ENCODE measurements at regions not wholly inside any gene's neighbourhood (a gene's known extent, or its start where the extent isn't known, plus 50 kb on each side); places are given as distances from the start of the nearest gene placed in this dataset.
"Not testable (repeated sequence)": the region's sequence is repeated elsewhere in the genome, so short reads cannot be mapped to it uniquely, and the experiment has no call there.

- no peak for ATAC-seq (ENCODE audit: low read depth)
- Mint-ChIP-seq H3K36me3 (no peaks in the 10 kb centered on the region), H3K4me3 (no peak overlapping the region), H3K27me3 (peaks cover 12% of the 10 kb centered on the region), H3K4me1 (no peaks in the 10 kb centered on the region), H3K9me3 (no peaks in the 10 kb centered on the region), H3K27ac (no peak overlapping the region)
- DNase-seq (ENCODE audit: low spot score in 2 of 2), result no peak
Observed at GRCh38 chr20:48124181-48124782, 339.0 kb upstream of the SULF2 start.

- Mint-ChIP-seq H3K9me3 (no peaks in the 10 kb centered on the region), H3K27me3 (peaks cover 14% of the 10 kb centered on the region), H3K36me3 (no peaks in the 10 kb centered on the region), H3K4me1 (peaks cover 5% of the 10 kb centered on the region), H3K4me3 (no peak overlapping the region), H3K27ac (no peak overlapping the region)
- DNase-seq (ENCODE audit: low spot score in 2 of 2), result no peak
- ATAC-seq (ENCODE audit: low read depth), result no peak
Observed at GRCh38 chr20:48120120-48120519, 334.8 kb upstream of the SULF2 start.

- ATAC-seq (ENCODE audit: low read depth); H3K36me3 Mint-ChIP-seq; H3K9me3 Mint-ChIP-seq; H3K4me1 Mint-ChIP-seq; H3K27ac Mint-ChIP-seq; DNase-seq (ENCODE audit: low spot score in 2 of 2); H3K4me3 Mint-ChIP-seq: not testable (repeated sequence)
- peaks cover 21% of the 10 kb centered on the region for H3K27me3 Mint-ChIP-seq
Observed at GRCh38 chr20:48119389-48119788, 334.1 kb upstream of the SULF2 start.

DNA sequence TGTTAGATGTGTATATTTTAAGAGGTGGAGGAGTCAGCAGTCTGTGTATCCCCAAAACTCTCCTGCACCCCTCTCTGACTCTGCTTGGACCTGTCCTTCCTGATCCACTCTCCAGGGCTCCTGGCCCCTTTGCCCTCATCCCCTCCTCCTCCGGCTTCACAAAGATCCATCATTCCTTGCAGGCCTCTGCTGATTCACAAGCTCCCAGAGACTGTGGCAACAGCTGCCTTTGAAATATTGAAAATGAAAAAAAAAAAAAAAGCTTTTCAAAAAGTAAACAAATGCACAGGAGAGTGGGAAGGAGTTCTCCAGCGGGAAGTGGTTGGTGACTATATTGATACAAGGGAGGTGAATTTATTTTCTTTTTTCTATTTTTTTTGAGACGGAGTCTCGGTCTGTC is 330.2 kb upstream of the SULF2 start:
- no peak for DNase-seq (ENCODE audit: low spot score in 2 of 2)
- no peaks in the 10 kb centered on the region for H3K9me3 Mint-ChIP-seq
- H3K4me1 Mint-ChIP-seq, result peaks cover 5% of the 10 kb centered on the region
- no peak for ATAC-seq (ENCODE audit: low read depth)
- no peaks in the 10 kb centered on the region for H3K36me3 Mint-ChIP-seq
- H3K27me3 Mint-ChIP-seq, result peaks cover 19% of the 10 kb centered on the region
- no peak overlapping the region for H3K27ac Mint-ChIP-seq
- H3K4me3 Mint-ChIP-seq, result no peak overlapping the region

- ATAC-seq (ENCODE audit: low read depth) (no peak), DNase-seq (ENCODE audit: low spot score in 2 of 2) (no peak)
- H3K4me1 Mint-ChIP-seq, result no peaks in the 10 kb centered on the region
- peaks cover 3% of the 10 kb centered on the region for H3K9me3 Mint-ChIP-seq
- H3K36me3 Mint-ChIP-seq, result no peaks in the 10 kb centered on the region
- H3K27ac Mint-ChIP-seq, result no peak overlapping the region
- H3K4me3 Mint-ChIP-seq, result no peak overlapping the region
- peaks cover 12% of the 10 kb centered on the region for H3K27me3 Mint-ChIP-seq
Observed at GRCh38 chr20:48107560-48107959, 322.3 kb upstream of the SULF2 start.

DNA sequence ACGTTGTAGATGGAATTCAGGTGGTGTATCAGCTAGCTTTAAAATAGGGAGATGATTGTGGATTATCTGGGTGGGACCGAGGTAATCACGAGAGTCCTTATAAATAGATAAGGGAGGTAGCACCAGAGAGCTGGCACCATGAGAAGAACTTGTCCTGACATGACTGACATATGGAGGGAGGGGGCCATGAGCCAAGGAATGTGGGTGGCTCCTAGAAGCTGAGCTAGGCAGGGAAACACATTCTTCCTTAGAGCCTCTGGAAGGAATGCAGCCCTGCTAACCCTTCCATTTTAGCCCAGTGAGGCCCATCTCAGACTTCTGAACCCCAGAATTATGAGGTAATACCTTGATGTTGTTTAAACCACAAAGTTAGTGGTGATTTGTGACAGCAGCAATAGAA is 321.1 kb upstream of the SULF2 start:
- no peak for ATAC-seq (ENCODE audit: low read depth)
- Mint-ChIP-seq H3K4me1 (no peaks in the 10 kb centered on the region), H3K27ac (no peak overlapping the region)

DNA sequence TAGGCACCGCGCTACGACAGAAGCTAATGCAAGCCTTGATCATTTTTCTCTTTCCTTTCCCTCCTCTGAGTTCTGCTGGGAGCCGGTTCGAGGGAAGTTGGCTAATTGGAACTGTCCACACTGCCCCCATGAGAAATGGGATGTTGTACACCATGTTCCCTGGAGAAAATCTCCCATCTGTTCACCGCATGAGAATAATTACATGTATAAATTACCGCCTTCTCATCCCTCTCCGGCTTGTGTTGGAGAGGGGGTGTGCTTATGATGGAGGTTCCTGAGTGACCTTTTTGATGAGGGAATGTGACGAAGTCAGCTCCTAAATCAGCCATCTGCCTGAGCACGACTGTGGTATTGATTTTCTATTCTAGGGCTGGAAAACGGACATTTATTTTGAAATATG is 320.2 kb upstream of the SULF2 start:
- ATAC-seq (ENCODE audit: low read depth), result no peak
- Mint-ChIP-seq H3K4me1 (no peaks in the 10 kb centered on the region), H3K27me3 (peaks cover 11% of the 10 kb centered on the region), H3K9me3 (peaks cover 3% of the 10 kb centered on the region), H3K27ac (no peak overlapping the region), H3K4me3 (no peak overlapping the region), H3K36me3 (no peaks in the 10 kb centered on the region)
- DNase-seq (ENCODE audit: low spot score in 2 of 2), result no peak

More for the DNA sequence above, 321.1 kb upstream of the SULF2 start:
- Mint-ChIP-seq H3K4me3 (no peak overlapping the region), H3K36me3 (no peaks in the 10 kb centered on the region), H3K9me3 (peaks cover 3% of the 10 kb centered on the region), H3K27me3 (peaks cover 10% of the 10 kb centered on the region)
- no peak for DNase-seq (ENCODE audit: low spot score in 2 of 2)

DNA sequence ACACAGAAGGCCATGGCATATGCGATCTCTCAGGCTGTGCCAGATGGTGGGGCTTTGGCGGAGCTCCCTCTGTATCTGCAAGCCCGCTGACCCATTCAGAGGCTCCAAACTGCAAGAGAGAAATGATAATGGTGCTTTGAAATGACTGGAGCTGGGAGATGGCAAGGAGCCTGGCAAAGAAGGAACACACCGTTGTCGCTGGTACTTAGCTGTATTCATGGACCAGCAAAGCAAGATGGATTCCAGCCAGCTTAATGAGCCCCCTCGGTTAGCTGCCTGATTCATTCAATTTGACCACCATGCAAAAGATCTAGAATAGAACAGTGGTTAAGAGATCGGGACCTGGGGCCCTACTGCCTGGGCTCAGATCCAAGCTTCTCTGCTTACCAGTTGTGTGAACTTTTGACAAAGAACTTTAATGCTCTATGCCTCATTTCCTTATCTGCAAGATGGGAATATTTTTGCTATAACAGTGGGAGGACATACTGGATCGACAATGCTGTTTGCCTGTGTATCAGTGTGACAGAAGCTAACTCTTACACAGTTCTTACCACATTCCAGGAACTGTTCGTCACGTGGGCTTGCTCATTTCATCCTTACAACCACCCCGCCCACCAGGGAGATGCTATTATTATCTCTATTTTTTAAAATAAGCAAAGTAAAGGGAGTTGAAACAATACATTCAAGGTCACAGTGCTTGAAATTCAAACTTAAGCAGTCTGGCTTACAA is 317.8 kb upstream of the SULF2 start:
- peaks cover 3% of the 10 kb centered on the region for H3K9me3 Mint-ChIP-seq
- peaks cover 3% of the 10 kb centered on the region for H3K27me3 Mint-ChIP-seq
- H3K27ac Mint-ChIP-seq, result no peak overlapping the region
- H3K36me3 Mint-ChIP-seq, result no peaks in the 10 kb centered on the region
- ATAC-seq (ENCODE audit: low read depth) (no peak), DNase-seq (ENCODE audit: low spot score in 2 of 2) (no peak)
- no peak overlapping the region for H3K4me3 Mint-ChIP-seq
- no peaks in the 10 kb centered on the region for H3K4me1 Mint-ChIP-seq

DNA sequence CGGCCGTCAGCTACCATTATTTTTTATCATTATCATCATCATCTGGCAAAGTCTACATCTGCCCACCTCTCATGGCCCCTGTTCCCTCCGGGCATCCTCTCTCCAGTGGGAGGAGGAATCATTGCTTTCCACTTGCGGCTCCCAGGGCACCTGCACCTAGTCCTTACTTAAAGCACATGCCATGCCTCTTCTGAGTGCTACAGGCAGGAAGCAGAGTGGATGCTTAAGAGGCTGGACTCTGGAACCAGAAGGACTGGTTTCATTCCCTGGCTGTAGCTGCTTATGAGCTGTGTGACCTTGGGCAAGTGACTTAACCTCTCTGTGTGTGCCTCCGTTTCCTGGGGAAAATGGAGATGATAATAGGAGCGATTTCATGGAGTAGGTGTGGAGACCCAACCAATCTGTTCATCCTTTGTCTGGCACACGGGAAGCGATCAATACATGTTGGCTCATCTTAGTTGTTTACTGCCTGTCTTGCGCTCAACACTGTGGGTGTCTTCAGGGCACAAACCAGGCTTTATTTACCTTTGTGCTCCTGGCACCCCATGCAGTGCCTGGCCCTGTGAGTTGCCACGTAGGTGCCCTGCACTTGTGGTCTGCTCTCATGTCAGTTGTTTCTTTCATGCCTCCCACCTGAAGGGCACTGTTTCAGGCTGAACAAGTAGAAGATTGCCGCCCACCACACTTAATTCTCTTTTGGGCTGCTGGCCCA is 317.0 kb upstream of the SULF2 start:
- no peak overlapping the region for H3K4me3 Mint-ChIP-seq
- no peak overlapping the region for H3K27ac Mint-ChIP-seq
- no peaks in the 10 kb centered on the region for H3K4me1 Mint-ChIP-seq

GRCh38 chr20:48100483-48100882 is 315.2 kb upstream of the SULF2 start:
- no peaks in the 10 kb centered on the region for H3K4me1 Mint-ChIP-seq
- H3K36me3 Mint-ChIP-seq, result no peaks in the 10 kb centered on the region
- ATAC-seq (ENCODE audit: low read depth) (no peak), DNase-seq (ENCODE audit: low spot score in 2 of 2) (no peak)
- no peak overlapping the region for H3K27ac Mint-ChIP-seq
- H3K9me3 Mint-ChIP-seq, result peaks cover 1% of the 10 kb centered on the region
- H3K27me3 Mint-ChIP-seq, result peaks cover 3% of the 10 kb centered on the region
- H3K4me3 Mint-ChIP-seq, result no peak overlapping the region

More for the DNA sequence above, 317.0 kb upstream of the SULF2 start:
- ATAC-seq (ENCODE audit: low read depth) (no peak), DNase-seq (ENCODE audit: low spot score in 2 of 2) (no peak)
- H3K27me3 Mint-ChIP-seq, result peaks cover 3% of the 10 kb centered on the region
- no peaks in the 10 kb centered on the region for H3K36me3 Mint-ChIP-seq
- H3K9me3 Mint-ChIP-seq, result peaks cover 4% of the 10 kb centered on the region

DNA sequence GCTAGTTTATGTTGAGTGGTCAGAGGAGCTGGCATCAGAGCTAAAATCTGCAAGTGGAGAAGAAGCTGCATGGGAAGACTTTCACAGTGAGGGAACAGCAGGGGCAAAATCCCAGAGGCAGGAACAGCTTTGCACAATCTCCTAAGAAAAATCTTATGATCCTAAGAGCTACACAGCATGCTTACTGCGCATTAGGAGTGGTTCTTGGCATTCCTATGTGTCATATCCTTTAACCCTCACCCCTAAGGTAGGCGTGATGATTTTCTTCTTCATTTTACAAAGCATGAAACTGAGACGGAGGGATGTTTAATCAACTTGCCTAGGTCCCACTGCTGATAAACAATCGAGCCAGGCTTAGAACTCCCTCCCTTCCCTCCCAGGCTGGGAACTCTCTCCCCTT is 313.6 kb upstream of the SULF2 start:
- Mint-ChIP-seq H3K27me3 (peaks cover 4% of the 10 kb centered on the region), H3K27ac (no peak overlapping the region), H3K9me3 (peaks cover 3% of the 10 kb centered on the region), H3K36me3 (no peaks in the 10 kb centered on the region), H3K4me3 (no peak overlapping the region), H3K4me1 (no peaks in the 10 kb centered on the region)
- no peak for ATAC-seq (ENCODE audit: low read depth)
- no peak for DNase-seq (ENCODE audit: low spot score in 2 of 2)

DNA sequence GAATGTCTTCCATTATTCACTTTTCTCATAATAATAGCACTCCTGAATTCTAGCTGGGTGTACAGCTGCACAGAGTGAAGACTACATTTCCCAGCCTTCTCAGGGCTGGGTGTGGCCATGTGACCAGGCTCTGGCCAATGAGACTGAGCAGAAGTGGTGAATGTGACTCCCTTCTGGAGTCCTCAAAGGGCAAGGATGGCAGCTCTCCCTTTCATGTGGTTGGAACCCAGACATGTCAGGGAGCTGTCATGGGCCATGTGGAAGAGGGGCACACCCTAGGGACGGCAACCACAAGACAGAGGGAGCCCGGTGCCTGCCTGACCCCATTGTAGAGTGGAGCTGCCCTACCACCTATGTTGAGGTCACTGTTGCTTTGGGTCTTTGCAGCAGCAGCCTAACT is 312.8 kb upstream of the SULF2 start:
- Mint-ChIP-seq H3K27me3 (peaks cover 5% of the 10 kb centered on the region), H3K9me3 (peaks cover 4% of the 10 kb centered on the region), H3K27ac (no peak overlapping the region), H3K4me1 (no peaks in the 10 kb centered on the region), H3K36me3 (no peaks in the 10 kb centered on the region), H3K4me3 (no peak overlapping the region)
- DNase-seq (ENCODE audit: low spot score in 2 of 2) (no peak), ATAC-seq (ENCODE audit: low read depth) (no peak)

- Mint-ChIP-seq H3K9me3 (peaks cover 4% of the 10 kb centered on the region), H3K36me3 (no peaks in the 10 kb centered on the region)
Observed at GRCh38 chr20:48096957-48097890, 311.9 kb upstream of the SULF2 start.

More at GRCh38 chr20:48096957-48097890, 311.9 kb upstream of the SULF2 start:
- no peak for DNase-seq (ENCODE audit: low spot score in 2 of 2)
- H3K27ac Mint-ChIP-seq, result no peak overlapping the region
- no peak for ATAC-seq (ENCODE audit: low read depth)
- H3K4me1 Mint-ChIP-seq, result no peaks in the 10 kb centered on the region
- no peak overlapping the region for H3K4me3 Mint-ChIP-seq
- peaks cover 5% of the 10 kb centered on the region for H3K27me3 Mint-ChIP-seq

All from memory B cell (primary cell).